MM.1S (cell line): ENCODE measurements at regions not wholly inside any gene's neighbourhood (a gene's known extent, or its start where the extent isn't known, plus 50 kb on each side); places are given as distances from the start of the nearest gene placed in this dataset.

Source experiments
- DNase-seq: peaks from one replicate; pipeline ENCODE4 v3.0.0-alpha.2; 2015
- H2AFZ ChIP-seq: fragments of 300-600 bp; sonication (generic); 2 replicates; pipeline ENCODE4 v1.6.0; 2016; ENCODE audit warnings: antibody characterized with exemption, low read length
- H3F3A ChIP-seq: fragments of 300-600 bp; sonication (generic); 2 replicates; pipeline ENCODE4 v1.6.1; 2016; ENCODE audit warnings: mild to moderate bottlenecking, antibody characterized with exemption, low read length, moderate library complexity, mixed read lengths; ENCODE audit not compliant: insufficient read depth
- H3K27ac ChIP-seq: fragments of 300-600 bp; sonication (generic); 2 replicates; pipeline ENCODE4 v1.5.1; 2016; ENCODE audit warnings: mild to moderate bottlenecking, low read length
- H3K27me3 ChIP-seq: fragments of 300-600 bp; sonication (generic); replicated peaks from 2 replicates; pipeline ENCODE4 v1.6.0; 2016; ENCODE audit warnings: low read length; ENCODE audit not compliant: insufficient read depth
- H3K36me3 ChIP-seq: fragments of 300-600 bp; sonication (generic); replicated peaks from 2 replicates; pipeline ENCODE4 v1.6.1; 2016; ENCODE audit warnings: mild to moderate bottlenecking, low read length, mixed read lengths; ENCODE audit not compliant: insufficient read depth
- H3K4me1 ChIP-seq: fragments of 300-600 bp; sonication (generic); 2 replicates; pipeline ENCODE4 v1.6.1; 2016; ENCODE audit warnings: low read length, mixed read lengths
- H3K4me2 ChIP-seq: fragments of 300-600 bp; sonication (generic); 2 replicates; pipeline ENCODE4 v1.6.0; 2016; ENCODE audit warnings: low read depth, low read length
- H3K4me3 ChIP-seq: fragments of 300-600 bp; sonication (generic); 2 replicates; pipeline ENCODE4 v1.5.1; 2016; ENCODE audit warnings: low read length, mixed read lengths
- H3K79me2 ChIP-seq: fragments of 300-600 bp; sonication (generic); 2 replicates; pipeline ENCODE4 v1.6.1; 2016; ENCODE audit warnings: mixed run types, low read length, mixed read lengths
- H3K9ac ChIP-seq: fragments of 300-600 bp; sonication (generic); 2 replicates; pipeline ENCODE4 v1.6.1; 2016; ENCODE audit warnings: low read length, mixed read lengths
- H3K9me2 ChIP-seq: fragments of 300-600 bp; sonication (generic); replicated peaks from 2 replicates; pipeline ENCODE4 v1.6.1; 2016; ENCODE audit warnings: mild to moderate bottlenecking, low read length, mixed read lengths; ENCODE audit not compliant: insufficient read depth
- H3K9me3 ChIP-seq: fragments of 300-600 bp; sonication (generic); replicated peaks from 2 replicates; pipeline ENCODE4 v1.6.1; 2016; ENCODE audit warnings: mild to moderate bottlenecking, low read length, mixed read lengths; ENCODE audit not compliant: insufficient read depth
- H4K20me1 ChIP-seq: fragments of 300-600 bp; sonication (generic); 2 replicates; pipeline ENCODE4 v1.6.1; 2016; ENCODE audit warnings: mild to moderate bottlenecking, low read length, moderate library complexity, mixed read lengths; ENCODE audit not compliant: insufficient read depth
- EZH2 ChIP-seq: fragments of 300-600 bp; sonication (generic); optimal IDR thresholded peaks from 2 replicates; pipeline ENCODE3; 2017; ENCODE audit warnings: low read depth, mild to moderate bottlenecking, antibody characterized with exemption, low read length, mixed read lengths
- EZH2phosphoT487 ChIP-seq: fragments of 300-600 bp; sonication (generic); IDR thresholded peaks from 2 replicates; pipeline ENCODE4 v1.6.1; 2018; ENCODE audit warnings: antibody characterized with exemption, low read length
- TF ChIP-seq, protein P1 (sequence below): fragments of 300-600 bp; sonication (generic); IDR thresholded peaks from 2 replicates; pipeline ENCODE4 v1.5.1; 2016; ENCODE audit warnings: antibody characterized with exemption, low read length, mixed read lengths

DNA sequence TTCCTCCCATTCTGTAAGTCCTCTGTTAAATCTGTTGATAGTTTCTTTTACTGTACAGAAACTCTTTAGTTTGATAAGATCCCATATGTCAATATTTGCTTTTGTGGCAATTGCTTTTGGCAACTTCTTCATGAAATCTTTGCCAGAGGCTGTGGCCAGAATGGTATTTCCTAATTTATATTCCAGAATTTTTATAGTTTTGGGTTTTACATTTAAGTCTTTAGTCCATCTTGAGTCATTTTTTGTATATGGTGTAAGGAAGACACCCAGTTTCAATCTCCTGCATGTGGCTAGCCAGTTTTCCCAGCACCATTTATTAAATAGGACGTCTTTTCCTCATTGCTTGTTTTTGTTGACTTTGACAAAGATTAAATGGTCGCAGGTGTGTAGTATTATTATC is 372.4 kb upstream of the CADM2 start:
- no peak for DNase-seq
- TF ChIP-seq, protein P1, sequence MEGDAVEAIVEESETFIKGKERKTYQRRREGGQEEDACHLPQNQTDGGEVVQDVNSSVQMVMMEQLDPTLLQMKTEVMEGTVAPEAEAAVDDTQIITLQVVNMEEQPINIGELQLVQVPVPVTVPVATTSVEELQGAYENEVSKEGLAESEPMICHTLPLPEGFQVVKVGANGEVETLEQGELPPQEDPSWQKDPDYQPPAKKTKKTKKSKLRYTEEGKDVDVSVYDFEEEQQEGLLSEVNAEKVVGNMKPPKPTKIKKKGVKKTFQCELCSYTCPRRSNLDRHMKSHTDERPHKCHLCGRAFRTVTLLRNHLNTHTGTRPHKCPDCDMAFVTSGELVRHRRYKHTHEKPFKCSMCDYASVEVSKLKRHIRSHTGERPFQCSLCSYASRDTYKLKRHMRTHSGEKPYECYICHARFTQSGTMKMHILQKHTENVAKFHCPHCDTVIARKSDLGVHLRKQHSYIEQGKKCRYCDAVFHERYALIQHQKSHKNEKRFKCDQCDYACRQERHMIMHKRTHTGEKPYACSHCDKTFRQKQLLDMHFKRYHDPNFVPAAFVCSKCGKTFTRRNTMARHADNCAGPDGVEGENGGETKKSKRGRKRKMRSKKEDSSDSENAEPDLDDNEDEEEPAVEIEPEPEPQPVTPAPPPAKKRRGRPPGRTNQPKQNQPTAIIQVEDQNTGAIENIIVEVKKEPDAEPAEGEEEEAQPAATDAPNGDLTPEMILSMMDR, result no peak
- TF ChIP-seq EZH2phosphoT487 (no peak), EZH2 (no peak)
- no peak overlapping the region for H3K9ac ChIP-seq
- H2AFZ ChIP-seq, result no peak overlapping the region
- H3K9me2 ChIP-seq, result no peaks in the 10 kb centered on the region
- H3K79me2 ChIP-seq, result no peaks in the 10 kb centered on the region
- no peak overlapping the region for H3K4me3 ChIP-seq
- no peaks in the 10 kb centered on the region for H3K36me3 ChIP-seq
- no peaks in the 10 kb centered on the region for H3K27me3 ChIP-seq
- H3K9me3 ChIP-seq, result no peaks in the 10 kb centered on the region
- no peak overlapping the region for H3K4me2 ChIP-seq
- H3K4me1 ChIP-seq, result no peaks in the 10 kb centered on the region
- no peaks in the 10 kb centered on the region for H4K20me1 ChIP-seq
- H3K27ac ChIP-seq, result no peak overlapping the region
- H3F3A ChIP-seq, result no peaks in the 10 kb centered on the region

DNA sequence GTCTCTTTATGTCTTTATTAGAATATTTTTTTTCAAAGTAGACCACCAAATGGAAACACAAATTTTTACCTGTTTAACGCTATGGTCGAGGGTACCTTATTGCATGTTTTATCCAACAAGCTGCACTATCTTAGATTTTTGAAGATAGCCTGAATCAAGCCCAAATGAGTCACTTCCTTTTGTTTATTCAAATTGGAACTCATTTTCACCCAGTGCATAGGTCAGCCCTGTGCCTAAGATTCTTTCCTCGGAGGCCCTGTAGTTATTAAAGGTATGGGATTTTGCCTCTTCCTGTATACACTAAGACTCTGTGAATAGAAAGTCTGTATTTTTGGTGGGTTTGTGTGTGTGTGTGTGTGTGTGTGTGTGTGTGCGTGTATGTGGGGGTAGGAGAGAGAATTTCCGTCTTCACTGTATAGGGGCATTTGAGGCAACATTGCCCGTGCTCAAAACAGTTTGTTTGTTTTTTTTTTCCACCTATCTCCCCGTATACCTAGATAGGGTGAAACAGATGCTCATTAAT is 358.0 kb upstream of the CADM2 start:
- H3K9ac ChIP-seq, result no peak overlapping the region
- H3K4me2 ChIP-seq, result no peak overlapping the region
- H3K36me3 ChIP-seq, result no peaks in the 10 kb centered on the region
- no peaks in the 10 kb centered on the region for H3K9me2 ChIP-seq
- no peaks in the 10 kb centered on the region for H4K20me1 ChIP-seq
- H3K27me3 ChIP-seq, result no peaks in the 10 kb centered on the region
- H3K9me3 ChIP-seq, result no peaks in the 10 kb centered on the region
- no peak overlapping the region; the same call in 1 of the 2 replicates for H3K27ac ChIP-seq
- no peak overlapping the region for H3K4me3 ChIP-seq
- no peak overlapping the region for H2AFZ ChIP-seq
- H3K4me1 ChIP-seq, result no peaks in the 10 kb centered on the region
- H3F3A ChIP-seq, result no peaks in the 10 kb centered on the region
- DNase-seq, result no peak
- H3K79me2 ChIP-seq, result no peaks in the 10 kb centered on the region
- TF ChIP-seq, protein P1, result no peak
- TF ChIP-seq EZH2phosphoT487 (no peak), EZH2 (no peak)

DNA sequence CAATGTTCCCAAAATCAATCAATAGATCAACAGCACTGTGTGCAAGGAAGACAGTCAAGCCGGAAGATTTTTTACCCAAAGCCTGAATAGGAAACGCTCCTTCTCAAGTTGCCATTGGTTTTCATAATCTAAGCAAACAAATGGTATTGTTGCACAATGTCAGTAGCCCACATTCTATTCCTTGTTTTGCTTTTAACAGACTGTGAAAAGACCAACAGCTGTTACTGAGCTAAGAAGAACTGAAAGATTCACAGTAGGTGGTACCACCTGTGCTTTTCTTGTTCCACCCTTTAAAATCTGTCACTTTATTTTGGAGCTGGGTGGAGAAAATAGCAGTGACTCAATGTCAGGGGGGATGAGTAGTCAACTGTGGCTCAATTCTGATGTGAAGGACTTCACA is 357.5 kb upstream of the CADM2 start:
- H4K20me1 ChIP-seq, result no peaks in the 10 kb centered on the region

More for the DNA sequence above, 357.5 kb upstream of the CADM2 start:
- Histone ChIP-seq H3K9me2 (no peaks in the 10 kb centered on the region), H3K4me2 (peak overlapping the region; percentile 11; the same call in 1 of the 2 replicates), H3K79me2 (no peaks in the 10 kb centered on the region), H3K9ac (no peak overlapping the region), H3K36me3 (no peaks in the 10 kb centered on the region), H3F3A (no peaks in the 10 kb centered on the region), H3K4me1 (no peaks in the 10 kb centered on the region), H3K27me3 (no peaks in the 10 kb centered on the region), H3K9me3 (no peaks in the 10 kb centered on the region), H3K4me3 (no peak overlapping the region), H3K27ac (no peak overlapping the region; the same call in 1 of the 2 replicates), H2AFZ (peak overlapping the region; percentile 29; the same call in 1 of the 2 replicates)
- peak; percentile 29 for DNase-seq
- TF ChIP-seq EZH2phosphoT487 (no peak), EZH2 (no peak)
- TF ChIP-seq, protein P1, result no peak
